GM12872 (cell line): ENCODE measurements at regions not wholly inside any gene's neighbourhood (a gene's known extent, or its start where the extent isn't known, plus 50 kb on each side); places are given as distances from the start of the nearest gene placed in this dataset.

Source experiments
- CTCF ChIP-seq: IDR thresholded peaks from 3 replicates; pipeline ENCODE4 v1.5.1; 2011; ENCODE audit warnings: low read depth, mild to moderate bottlenecking, low read length, moderate library complexity; ENCODE audit not compliant: insufficient read depth

DNA sequence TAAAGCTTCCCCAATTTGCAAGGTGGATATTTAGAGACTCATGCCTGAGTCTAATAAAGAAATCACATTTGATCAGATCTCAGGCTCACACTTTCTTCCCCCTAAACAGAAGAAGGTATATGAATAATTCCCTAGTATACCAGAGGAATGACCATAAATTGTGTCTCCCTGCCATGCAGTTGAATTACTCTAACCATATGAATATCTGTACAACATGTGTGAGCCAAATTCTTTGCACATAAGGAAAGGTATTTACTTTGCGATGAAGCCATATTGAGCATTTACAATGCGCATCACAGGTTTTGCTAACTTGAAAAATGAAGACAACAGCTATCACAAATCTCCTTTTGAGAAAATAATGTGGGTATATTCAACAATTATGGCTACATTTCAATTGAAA is 479.4 kb downstream of the NR2F1-AS1 start:
- no peak for TF ChIP-seq CTCF

GRCh38 chr5:93100976-93101375 is 480.0 kb downstream of the NR2F1-AS1 start:
- TF ChIP-seq CTCF = no peak

DNA sequence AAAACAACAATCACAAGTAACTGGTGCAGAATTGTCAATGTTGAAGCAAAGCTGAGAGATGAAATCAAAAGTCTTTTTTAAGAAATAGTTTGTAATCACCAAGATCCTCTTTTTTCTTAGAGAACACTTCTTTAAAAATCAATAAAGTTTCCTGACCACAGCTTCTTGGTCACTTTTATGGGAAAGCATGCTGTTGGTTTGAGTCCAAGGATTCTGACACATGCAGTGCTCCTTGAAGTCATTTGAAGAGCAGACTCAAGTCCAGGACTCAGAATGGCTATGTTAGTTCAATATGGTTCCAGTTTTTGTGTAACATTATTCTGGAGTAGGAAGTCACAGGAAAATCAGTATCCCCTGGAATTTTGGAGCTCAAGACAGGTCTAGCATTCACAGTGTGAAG is 480.6 kb downstream of the NR2F1-AS1 start:
- TF ChIP-seq CTCF = no peak

DNA sequence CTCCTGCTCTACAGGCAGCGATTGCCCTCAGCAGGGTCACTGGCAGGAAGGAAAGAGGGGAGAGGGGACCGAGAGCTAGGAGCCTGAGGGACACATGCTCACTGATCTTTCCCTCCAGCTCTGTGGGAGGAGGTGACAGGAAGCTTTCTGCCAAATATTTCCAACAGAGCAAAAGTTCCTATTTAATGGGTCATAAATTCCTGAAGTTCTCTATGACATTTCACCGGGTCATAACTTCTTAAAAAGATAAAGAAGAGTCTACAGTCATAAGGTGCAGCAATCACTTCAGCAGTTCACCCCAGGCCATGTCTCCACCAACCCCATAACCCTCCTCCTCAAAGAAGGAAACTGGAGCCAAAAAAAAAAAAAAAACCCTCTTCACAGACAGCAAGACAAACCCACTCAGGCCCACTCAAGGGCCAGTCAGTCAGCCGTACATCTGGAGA is 481.1 kb downstream of the NR2F1-AS1 start:
- TF ChIP-seq CTCF = no peak

GRCh38 chr5:93096561-93096960 is 484.5 kb downstream of the NR2F1-AS1 start:
- TF ChIP-seq CTCF = no peak

GRCh38 chr5:93092349-93093105 is 488.5 kb downstream of the NR2F1-AS1 start:
- TF ChIP-seq CTCF = no peak

DNA sequence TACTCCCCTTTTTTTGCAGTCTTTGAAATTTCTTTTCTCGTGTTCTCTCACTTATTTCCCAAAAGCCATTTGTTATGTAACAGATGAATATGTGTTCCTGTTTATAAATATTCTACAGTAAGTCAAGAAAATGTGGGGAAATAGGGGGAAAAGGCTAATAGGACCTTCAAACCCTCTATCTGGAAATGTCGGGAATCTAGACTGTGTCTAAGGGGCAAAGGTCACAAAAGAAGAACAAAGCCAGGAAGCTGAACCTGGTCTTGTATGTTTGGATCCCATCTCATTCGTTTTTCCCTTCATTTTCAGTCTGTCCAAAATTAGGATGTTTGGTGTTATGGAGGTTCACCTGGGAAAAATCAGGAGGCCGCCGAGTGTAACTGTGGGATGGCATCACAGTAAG is 490.3 kb downstream of the NR2F1-AS1 start:
- TF ChIP-seq CTCF = no peak
